ES-I3 (cell line): ENCODE measurements at regions not wholly inside any gene's neighbourhood (a gene's known extent, or its start where the extent isn't known, plus 50 kb on each side); places are given as distances from the start of the nearest gene placed in this dataset.
A peak's percentile ranks its signal among the peaks of the same experiment; 100 is the strongest.
"Not testable (repeated sequence)": the region's sequence is repeated elsewhere in the genome, so short reads cannot be mapped to it uniquely, and the experiment has no call there.

Experiments
- H3K36me3 ChIP-seq: 2 replicates; pipeline ENCODE4 v1.6.1; 2013; ENCODE audit warnings: mild to moderate bottlenecking, low read length, control low read depth, moderate library complexity; ENCODE audit not compliant: insufficient read depth
- H3K4me1 ChIP-seq: 2 replicates; pipeline ENCODE4 v1.6.1; 2013; ENCODE audit warnings: mild to moderate bottlenecking, control low read depth, low read length; ENCODE audit not compliant: insufficient read depth
- H3K9ac ChIP-seq: 2 replicates; pipeline ENCODE4 v1.6.1; 2013; ENCODE audit warnings: low read depth, mild to moderate bottlenecking, low read length, moderate library complexity
- H3K9me3 ChIP-seq: 2 replicates; pipeline ENCODE4 v1.6.1; 2013; ENCODE audit warnings: mild to moderate bottlenecking, low read length, moderate library complexity; ENCODE audit not compliant: control insufficient read depth, insufficient read depth

DNA sequence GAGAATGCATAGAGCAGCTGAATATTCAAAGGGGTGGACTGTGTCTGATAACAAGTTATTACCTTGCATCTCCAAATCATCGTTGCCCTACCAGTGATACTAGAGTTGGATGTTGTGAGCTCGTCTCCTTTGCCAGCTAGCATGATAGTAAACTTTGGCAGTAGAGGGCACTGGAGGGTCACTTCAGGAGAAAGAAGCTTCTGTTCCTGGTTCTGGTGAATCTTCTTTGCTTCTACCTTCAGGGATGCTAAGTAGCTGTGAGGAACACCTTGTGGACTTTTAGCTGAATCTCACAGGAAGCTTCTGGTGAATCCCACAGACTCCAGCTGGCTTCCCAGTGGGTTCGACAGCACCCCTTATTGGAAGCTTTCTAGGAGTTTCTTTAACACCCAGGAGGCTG is 626.6 kb upstream of the SGCD start:
- H3K4me1 ChIP-seq = no peaks in the 10 kb centered on the region
- H3K36me3 ChIP-seq = no peaks in the 10 kb centered on the region
- no peaks in the 10 kb centered on the region for H3K9me3 ChIP-seq
- no peak overlapping the region for H3K9ac ChIP-seq

DNA sequence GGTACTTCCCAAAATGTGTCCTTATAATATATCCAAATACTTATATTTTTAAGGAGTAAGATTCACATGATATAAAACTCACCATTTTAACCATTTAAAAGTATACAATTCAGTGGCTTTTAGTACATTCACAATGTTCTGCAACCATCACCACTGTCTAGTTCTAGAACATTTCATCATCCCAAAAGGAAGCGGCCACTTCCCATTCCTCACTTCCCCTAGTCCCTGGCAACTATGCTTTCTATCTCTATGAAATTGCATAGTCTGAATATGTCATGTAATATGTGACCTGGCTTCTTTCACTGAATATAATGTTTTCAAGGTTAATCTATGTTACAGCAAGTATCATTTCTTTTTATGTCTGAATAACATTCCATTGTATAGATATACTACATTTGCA is 615.1 kb upstream of the SGCD start:
- H3K36me3 ChIP-seq = no peaks in the 10 kb centered on the region
- H3K9ac ChIP-seq = no peak overlapping the region
- H3K9me3 ChIP-seq = no peaks in the 10 kb centered on the region
- no peaks in the 10 kb centered on the region for H3K4me1 ChIP-seq

DNA sequence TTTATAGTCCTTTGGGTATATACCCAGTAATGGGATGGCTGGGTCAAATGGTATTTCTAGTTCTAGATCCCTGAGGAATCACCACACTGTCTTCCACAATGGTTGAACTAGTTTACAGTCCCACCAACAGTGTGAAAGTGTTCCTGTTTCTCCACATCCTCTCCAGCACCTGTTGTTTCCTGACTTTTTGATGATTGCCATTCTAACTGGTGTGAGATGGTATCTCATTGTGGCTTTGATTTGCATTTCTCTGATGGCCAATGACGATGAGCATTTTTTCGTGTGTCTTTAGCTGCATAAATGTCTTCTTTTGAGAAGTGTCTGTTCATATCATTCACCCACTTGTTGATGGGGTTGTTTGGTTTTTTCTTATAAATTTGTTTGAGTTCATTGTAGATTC is 612.5 kb upstream of the SGCD start:
- not testable (repeated sequence) for H3K9ac ChIP-seq, H3K4me1 ChIP-seq, H3K36me3 ChIP-seq, H3K9me3 ChIP-seq

DNA sequence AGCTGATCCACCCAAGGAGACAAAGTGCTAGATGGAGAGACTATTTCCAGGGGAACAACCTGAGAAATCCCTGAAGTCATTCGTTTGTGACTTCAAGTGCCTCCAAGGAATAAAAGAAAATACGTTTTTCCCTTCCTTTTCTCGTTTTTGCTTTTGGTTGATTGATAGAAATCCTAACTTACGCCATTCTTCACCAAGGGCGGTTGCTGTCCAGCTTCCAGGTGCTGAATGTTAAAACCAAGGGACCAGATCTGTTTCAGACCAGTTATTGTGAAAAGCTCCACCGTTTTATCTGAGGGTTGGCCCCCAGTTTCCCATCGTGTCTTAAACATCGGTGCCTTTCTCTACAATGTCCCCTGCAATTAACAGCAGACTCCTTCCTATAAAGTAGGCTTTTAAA is 600.7 kb upstream of the SGCD start:
- no peaks in the 10 kb centered on the region for H3K36me3 ChIP-seq
- no peak overlapping the region for H3K9ac ChIP-seq
- H3K9me3 ChIP-seq = no peaks in the 10 kb centered on the region
- no peaks in the 10 kb centered on the region; the same call in 1 of the 2 replicates for H3K4me1 ChIP-seq

DNA sequence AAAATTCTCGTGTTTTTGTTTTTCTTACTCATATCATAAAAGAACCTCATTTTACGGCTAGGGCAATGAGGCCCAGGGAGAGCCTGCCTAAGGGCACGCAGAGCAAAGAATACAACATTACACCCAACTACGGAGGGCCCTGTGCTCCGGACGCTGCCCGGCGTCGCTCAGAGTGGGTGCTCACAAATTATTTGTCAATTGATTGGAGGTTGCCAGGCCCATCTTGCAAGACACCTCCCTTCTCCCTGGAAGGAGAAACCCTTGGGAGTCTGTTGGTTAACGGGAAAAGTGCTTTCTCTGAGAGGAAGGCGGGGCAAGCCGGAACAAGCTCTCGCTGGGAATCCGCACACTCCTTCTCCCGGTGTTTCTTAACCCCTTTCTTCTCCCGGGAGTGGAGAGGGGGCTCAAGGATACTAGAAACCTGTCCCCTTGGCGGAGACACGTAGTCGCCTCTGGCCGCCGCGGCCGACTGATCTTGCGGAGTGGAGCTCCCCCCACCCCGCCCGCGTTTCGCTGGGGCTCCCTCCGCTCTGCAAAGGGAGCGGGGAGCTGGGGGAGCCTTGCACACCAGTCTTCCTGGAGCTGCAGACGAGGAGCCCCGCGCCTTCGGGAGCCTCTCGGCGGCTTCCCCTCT is 599.3 kb upstream of the SGCD start:
- Histone ChIP-seq H3K4me1 (no peaks in the 10 kb centered on the region; the same call in 1 of the 2 replicates), H3K9me3 (no peaks in the 10 kb centered on the region), H3K9ac (peak overlapping the region; percentile 71; the same call in 1 of the 2 replicates), H3K36me3 (no peaks in the 10 kb centered on the region)

DNA sequence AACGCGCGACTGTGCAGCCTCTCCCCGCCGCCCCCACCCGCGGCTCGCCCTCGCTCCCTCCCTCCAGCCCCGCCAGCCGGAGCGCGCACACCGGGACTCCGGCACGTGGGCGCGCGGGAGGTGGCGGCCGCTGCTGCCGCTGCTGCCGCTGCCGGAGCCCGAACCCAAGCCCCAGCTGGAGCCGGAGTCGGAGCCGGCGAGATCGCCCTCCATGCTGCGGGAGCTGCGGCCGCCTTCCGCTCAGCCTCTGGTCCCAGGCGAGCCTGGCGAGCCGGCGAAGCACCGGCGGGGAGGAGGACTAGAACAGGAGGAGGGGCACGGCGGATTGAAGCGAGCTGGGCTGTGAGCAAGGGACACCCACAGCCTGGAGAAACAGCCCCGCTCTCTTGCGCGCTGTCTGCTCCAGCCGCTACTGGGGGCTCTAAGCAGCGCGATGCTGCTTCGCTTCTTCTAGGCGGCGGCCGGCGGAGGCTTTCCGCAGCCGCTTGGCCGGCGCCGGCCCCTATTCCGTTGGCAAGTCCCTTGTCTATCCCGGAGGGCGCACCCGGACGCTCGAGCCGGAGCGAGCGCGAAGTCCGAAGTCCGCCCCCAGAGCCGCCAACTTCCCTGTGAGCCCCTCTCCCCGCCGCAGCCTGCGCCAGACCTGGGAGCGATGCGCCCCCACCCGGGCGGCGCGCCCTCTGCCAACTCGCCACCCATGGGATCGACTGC is 598.7 kb upstream of the SGCD start:
- no peaks in the 10 kb centered on the region for H3K9me3 ChIP-seq
- H3K36me3 ChIP-seq = no peaks in the 10 kb centered on the region
- peak overlapping the region; percentile 71; the same call in 1 of the 2 replicates for H3K9ac ChIP-seq
- H3K4me1 ChIP-seq = no peaks in the 10 kb centered on the region; the same call in 1 of the 2 replicates

DNA sequence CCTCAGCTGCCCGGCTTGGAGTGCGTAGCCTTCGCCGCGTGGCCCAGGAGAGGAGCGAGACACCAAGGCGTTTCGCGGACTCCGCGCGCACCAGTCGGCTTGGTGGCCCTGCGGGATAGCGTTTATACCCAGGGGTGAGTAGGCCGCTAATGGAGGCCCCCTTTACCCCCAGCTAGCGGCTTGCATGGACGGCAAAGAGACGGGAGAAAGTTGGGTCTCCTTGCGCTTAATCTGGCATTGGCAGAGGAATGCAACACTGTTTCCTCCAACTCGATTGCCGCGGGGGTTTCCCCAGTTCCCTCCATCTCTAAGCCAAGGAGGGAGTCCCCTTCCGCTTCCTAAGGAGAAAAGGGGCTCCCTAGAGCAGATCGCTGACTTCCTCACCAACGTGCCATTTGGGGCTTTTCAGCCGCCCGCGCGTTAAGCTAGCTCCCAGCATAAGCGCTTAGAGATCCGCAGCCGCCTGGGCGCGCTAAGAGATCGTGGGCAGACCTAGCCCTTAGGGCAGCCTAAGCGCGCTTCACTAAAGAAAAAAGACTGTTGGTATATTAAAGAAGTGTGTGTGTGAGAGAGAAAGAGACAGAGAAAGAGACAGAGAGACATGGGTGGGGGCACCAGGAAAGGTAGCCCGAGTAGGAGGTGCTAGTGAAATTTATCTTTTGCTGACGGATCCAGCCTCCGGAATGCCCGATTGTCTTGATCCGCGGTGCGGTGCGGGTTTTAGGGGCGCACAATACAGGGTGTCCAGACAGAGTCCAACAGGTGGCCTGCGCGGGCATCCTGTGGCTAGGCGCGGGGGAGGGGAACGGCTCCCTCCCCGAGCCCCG is 597.9 kb upstream of the SGCD start:
- H3K4me1 ChIP-seq = no peaks in the 10 kb centered on the region; the same call in 1 of the 2 replicates
- H3K36me3 ChIP-seq = no peaks in the 10 kb centered on the region
- H3K9ac ChIP-seq = peak overlapping the region; percentile 71; the same call in 1 of the 2 replicates
- no peaks in the 10 kb centered on the region for H3K9me3 ChIP-seq

DNA sequence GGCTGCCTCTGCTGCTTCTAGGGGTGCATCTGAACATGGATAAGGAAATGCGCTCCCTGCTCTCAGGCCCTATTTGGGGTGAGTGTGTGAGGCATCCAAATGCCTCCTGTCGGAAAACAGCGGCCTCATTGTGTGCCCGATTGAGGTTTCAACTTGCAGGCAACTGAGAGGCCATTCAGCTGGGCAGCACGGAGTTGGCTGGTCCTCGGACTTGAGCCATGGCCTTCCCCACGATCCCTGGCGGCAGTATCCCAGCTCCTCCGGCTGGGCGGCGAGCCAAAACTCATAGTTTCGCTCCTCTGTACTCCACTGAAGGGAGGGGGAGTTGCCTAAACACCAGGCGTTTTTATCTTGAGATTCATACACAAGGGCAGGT is 597.3 kb upstream of the SGCD start:
- Histone ChIP-seq H3K36me3 (no peaks in the 10 kb centered on the region), H3K9ac (peak overlapping the region; percentile 71), H3K9me3 (no peaks in the 10 kb centered on the region), H3K4me1 (no peaks in the 10 kb centered on the region; the same call in 1 of the 2 replicates)

DNA sequence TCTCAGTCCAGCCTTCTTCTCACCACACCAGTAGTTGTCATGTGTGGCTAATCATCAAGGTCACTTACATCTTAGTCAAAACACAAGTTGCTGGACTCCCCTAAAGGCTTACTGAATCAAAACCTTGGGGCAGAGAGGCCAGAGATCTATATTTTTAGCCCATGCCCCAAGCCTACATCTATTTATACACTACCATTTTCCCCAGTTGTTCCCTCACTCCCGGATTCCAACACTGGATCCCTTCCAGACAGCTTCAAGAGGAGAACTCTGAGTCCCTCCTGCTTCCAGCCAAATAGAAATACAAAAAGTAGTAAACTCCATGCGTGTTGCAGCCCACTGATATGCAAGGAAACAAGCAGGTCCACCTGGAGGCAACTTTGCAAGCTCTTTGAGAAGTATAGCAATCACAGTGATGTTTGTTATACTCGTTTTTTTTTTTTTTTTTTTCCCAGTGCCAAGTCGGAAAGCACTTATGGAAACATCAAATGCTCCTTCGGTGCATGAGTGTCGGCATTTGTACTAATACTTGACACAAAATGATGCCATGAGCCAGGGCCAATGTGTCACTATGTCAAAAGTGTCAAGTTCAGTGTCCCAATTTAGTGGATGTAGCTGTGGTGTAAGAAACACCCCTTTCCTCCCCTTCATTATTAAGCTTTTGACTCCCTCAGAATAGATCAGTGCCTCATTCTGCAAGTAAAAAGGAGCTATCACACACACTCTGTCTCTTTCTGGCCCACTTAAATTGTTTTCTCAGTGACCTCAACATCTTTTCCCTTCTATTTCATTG is 594.2 kb upstream of the SGCD start:
- H3K4me1 ChIP-seq = no peaks in the 10 kb centered on the region; the same call in 1 of the 2 replicates
- H3K36me3 ChIP-seq = no peaks in the 10 kb centered on the region
- H3K9ac ChIP-seq = no peak overlapping the region
- H3K9me3 ChIP-seq = no peaks in the 10 kb centered on the region

DNA sequence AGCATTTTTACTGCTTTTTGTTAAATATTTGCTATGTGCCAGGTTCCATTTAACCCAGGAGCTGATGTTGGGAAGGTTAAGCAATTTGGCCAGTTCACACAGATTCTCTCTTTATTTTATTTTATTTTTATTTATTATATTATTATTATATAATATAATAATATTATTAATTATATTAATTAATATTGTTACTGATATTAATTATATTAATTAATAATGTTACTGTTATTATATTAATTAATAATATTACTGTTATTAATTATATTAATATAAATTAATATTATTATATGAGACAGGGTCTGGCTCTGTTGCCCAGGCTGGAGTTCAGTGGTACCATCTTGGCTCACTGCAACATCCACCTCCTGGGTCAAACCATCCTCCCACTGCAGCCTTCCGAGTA is 593.0 kb upstream of the SGCD start:
- H3K4me1 ChIP-seq = no peaks in the 10 kb centered on the region; the same call in 1 of the 2 replicates
- no peaks in the 10 kb centered on the region for H3K36me3 ChIP-seq
- H3K9ac ChIP-seq = no peak overlapping the region
- no peaks in the 10 kb centered on the region for H3K9me3 ChIP-seq

DNA sequence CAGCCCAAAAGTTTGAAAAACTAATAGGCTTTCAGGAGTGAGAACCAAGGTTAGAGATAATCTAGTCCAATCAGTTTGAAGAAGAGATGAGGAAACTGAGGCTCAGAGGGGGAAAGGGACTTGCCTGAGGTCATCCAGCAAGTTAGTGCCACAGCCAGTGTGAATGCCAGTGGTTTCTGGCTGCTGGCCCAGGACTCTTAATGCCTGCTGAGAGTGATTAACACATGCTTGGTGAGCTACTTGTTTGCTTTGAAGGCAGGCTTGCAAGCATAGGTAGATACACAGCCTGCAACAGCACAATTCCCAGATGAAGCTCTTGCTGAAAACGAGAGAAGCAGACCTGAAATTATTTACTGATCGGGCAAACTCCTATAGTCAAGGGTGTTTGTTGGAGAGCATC is 591.6 kb upstream of the SGCD start:
- H3K36me3 ChIP-seq = no peaks in the 10 kb centered on the region
- H3K9ac ChIP-seq = no peak overlapping the region
- H3K4me1 ChIP-seq = no peaks in the 10 kb centered on the region
- no peaks in the 10 kb centered on the region for H3K9me3 ChIP-seq

DNA sequence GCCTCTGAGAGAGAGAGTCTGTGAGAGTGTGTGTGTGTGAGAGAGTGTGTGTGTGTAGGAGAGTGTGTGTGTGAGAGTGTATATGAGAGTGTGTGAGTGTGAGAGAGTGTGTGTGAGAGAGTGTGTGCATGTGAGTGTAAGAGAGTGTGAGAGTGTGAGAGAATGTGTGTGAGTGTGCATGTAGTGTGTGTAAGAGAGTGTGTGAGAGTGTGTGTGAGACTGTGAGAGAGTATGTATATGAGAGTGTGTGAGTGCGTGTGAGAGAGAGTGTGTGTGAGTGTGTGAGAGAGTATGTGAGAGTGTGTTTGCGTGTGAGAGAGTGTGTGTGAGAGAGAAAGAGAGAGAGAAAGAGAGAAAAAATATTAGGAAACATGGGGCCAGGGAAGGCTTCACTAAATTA is 588.3 kb upstream of the SGCD start:
- Histone ChIP-seq H3K36me3 (no peaks in the 10 kb centered on the region), H3K4me1 (no peaks in the 10 kb centered on the region), H3K9ac (no peak overlapping the region), H3K9me3 (no peaks in the 10 kb centered on the region)

DNA sequence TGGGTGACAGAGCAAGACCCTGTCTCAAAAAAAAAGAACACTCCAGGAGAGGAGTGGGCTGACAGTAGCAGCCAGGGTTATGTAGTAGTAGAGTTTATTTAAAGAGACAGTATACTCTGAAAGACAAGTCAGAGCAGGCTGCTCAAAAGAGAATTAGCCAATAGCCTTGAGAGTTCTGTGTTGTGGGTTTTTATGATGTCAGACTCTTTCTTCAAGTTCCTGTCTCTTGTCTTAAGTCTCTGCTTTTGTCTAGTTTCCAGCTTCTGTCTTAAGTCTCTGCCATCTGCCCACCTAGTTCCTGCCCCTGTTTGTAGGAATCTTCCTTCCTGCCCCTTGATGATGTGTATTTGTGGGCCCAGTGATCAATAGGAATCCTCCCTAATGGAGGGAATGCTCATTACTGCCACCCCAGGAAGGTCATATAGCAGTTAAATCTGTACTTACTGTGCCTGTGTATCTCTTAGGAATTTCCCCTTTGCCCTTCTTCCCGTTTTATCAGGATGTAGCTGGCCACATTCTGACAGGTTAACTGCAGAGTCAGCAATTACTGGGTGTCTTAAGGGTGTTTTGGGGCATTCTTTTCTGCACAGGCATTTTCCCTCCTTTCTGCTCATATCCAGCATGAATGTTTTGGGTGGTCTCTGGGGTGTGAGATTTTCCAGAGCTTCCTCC is 580.5 kb upstream of the SGCD start:
- H3K9ac ChIP-seq = no peak overlapping the region
- no peaks in the 10 kb centered on the region for H3K9me3 ChIP-seq
- no peaks in the 10 kb centered on the region for H3K36me3 ChIP-seq
- H3K4me1 ChIP-seq = no peaks in the 10 kb centered on the region

DNA sequence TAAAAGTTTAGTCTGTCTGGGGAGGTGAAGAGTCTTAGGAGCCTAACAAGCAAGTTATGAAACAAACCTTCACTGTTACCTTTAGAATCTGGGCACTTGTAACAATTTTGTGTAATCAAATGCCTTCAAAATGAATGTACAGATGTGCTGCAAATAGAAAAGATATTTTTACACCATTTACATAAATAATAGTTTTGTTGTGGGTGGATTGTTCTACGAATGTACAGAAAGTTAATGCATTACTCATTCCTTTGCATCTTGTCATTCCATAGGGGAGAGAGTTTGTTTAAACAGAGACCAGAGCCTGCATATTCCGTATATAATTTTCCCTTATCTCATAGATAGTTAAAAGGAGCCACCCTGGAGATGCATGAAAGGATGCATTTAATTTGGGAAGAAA is 576.9 kb upstream of the SGCD start:
- no peaks in the 10 kb centered on the region for H3K9me3 ChIP-seq
- H3K36me3 ChIP-seq = no peaks in the 10 kb centered on the region
- H3K4me1 ChIP-seq = no peaks in the 10 kb centered on the region
- no peak overlapping the region for H3K9ac ChIP-seq
